ENCODE measurements at regions not wholly inside any gene's neighbourhood (a gene's known extent, or its start where the extent isn't known, plus 50 kb on each side); places are given as distances from the start of the nearest gene placed in this dataset.
"Not testable (repeated sequence)": the region's sequence is repeated elsewhere in the genome, so short reads cannot be mapped to it uniquely, and the experiment has no call there.

GRCh38 chr12:63508543-63508942 is 159.8 kb downstream of the DPY19L2 start:
- DNase-seq (ENCODE audit: low spot score): no peak

GRCh38 chr12:63499567-63499966 is 168.7 kb downstream of the DPY19L2 start:
- no peak for DNase-seq (ENCODE audit: low spot score)

GRCh38 chr12:63498239-63498638 is 170.1 kb downstream of the DPY19L2 start:
- DNase-seq (ENCODE audit: low spot score): no peak

GRCh38 chr12:63496654-63497053 is 171.6 kb downstream of the DPY19L2 start:
- no peak for DNase-seq (ENCODE audit: low spot score)

GRCh38 chr12:63495974-63496373 is 172.3 kb downstream of the DPY19L2 start:
- DNase-seq (ENCODE audit: low spot score): no peak

- not testable (repeated sequence) for DNase-seq (ENCODE audit: low spot score)
Measured at GRCh38 chr12:63493357-63493756, 174.9 kb downstream of the DPY19L2 start.

GRCh38 chr12:63480186-63480585 is 188.1 kb downstream of the DPY19L2 start:
- DNase-seq (ENCODE audit: low spot score): no peak

GRCh38 chr12:63470161-63470560 is 198.1 kb downstream of the DPY19L2 start:
- DNase-seq (ENCODE audit: low spot score): no peak

GRCh38 chr12:63467951-63468350 is 200.3 kb downstream of the DPY19L2 start:
- DNase-seq (ENCODE audit: low spot score): no peak

GRCh38 chr12:63457857-63458256 is 210.4 kb downstream of the DPY19L2 start:
- DNase-seq (ENCODE audit: low spot score): no peak

- DNase-seq (ENCODE audit: low spot score): no peak
Measured at GRCh38 chr12:63457428-63457827, 210.9 kb downstream of the DPY19L2 start.

GRCh38 chr12:63450816-63451215 is 217.5 kb downstream of the DPY19L2 start:
- no peak for DNase-seq (ENCODE audit: low spot score)

GRCh38 chr12:63450334-63450733 is 218.0 kb downstream of the DPY19L2 start:
- DNase-seq (ENCODE audit: low spot score): no peak

- DNase-seq (ENCODE audit: low spot score): no peak
Measured at GRCh38 chr12:63445224-63445880, 222.9 kb downstream of the DPY19L2 start.

GRCh38 chr12:63440048-63440447 is 228.2 kb downstream of the DPY19L2 start:
- DNase-seq (ENCODE audit: low spot score): no peak

- DNase-seq (ENCODE audit: low spot score): not testable (repeated sequence)
Measured at GRCh38 chr12:63434384-63434783, 233.9 kb downstream of the DPY19L2 start.

GRCh38 chr12:63427969-63428368 is 240.3 kb downstream of the DPY19L2 start:
- not testable (repeated sequence) for DNase-seq (ENCODE audit: low spot score)

- not testable (repeated sequence) for DNase-seq (ENCODE audit: low spot score)
Measured at GRCh38 chr12:63427029-63427428, 241.3 kb downstream of the DPY19L2 start.

- DNase-seq (ENCODE audit: low spot score): no peak
Measured at GRCh38 chr12:63424671-63425070, 243.6 kb downstream of the DPY19L2 start.

- no peak for DNase-seq (ENCODE audit: low spot score)
Measured at GRCh38 chr12:63423839-63424238, 244.5 kb downstream of the DPY19L2 start.

GRCh38 chr12:63420206-63420644 is 248.1 kb downstream of the DPY19L2 start:
- no peak for DNase-seq (ENCODE audit: low spot score)

- no peak for DNase-seq (ENCODE audit: low spot score)
Measured at GRCh38 chr12:63419154-63419553, 249.1 kb downstream of the DPY19L2 start.

- no peak for DNase-seq (ENCODE audit: low spot score)
Measured at GRCh38 chr12:63416788-63417187, 251.5 kb downstream of the DPY19L2 start.

GRCh38 chr12:63415357-63415756 is 252.9 kb downstream of the DPY19L2 start:
- no peak for DNase-seq (ENCODE audit: low spot score)
